A673 (cell line): ENCODE measurements at regions not wholly inside any gene's neighbourhood (a gene's known extent, or its start where the extent isn't known, plus 50 kb on each side); places are given as distances from the start of the nearest gene placed in this dataset.

Experiments used
- BruUV-seq: library from RNA; stranded (reverse); fragments of 400-500 nt; replicated peaks from 2 replicates; lab custom pipeline; 2021; lab: Mats Ljungman, UMichigan
- CTCF ChIA-PET: fragments of 300-600 bp; sonication (Branson Sonifier 250); formaldehyde crosslinking; loops from one replicate; lab custom pipeline; 2022; ENCODE audit warnings: antibody characterized with exemption; lab: Charles Lee
- POLR2A ChIA-PET: fragments of 300-600 bp; sonication (Branson Sonifier 250); formaldehyde crosslinking; loops from one replicate; lab custom pipeline; 2022; ENCODE audit warnings: antibody characterized with exemption; ENCODE audit not compliant: low non-redundant PET; lab: Charles Lee
- DNase-seq: peaks from one replicate; pipeline ENCODE4 v3.0.0-alpha.2; 2015; ENCODE audit warnings: low spot score
- H3K27ac ChIP-seq: fragments of 200-600 bp; sonication (generic); 2 replicates; pipeline ENCODE4 v1.5.1; 2016; ENCODE audit warnings: mixed run types, low read depth, mild to moderate bottlenecking, mixed read lengths, antibody characterized with exemption, low read length; ENCODE audit not compliant: poor library complexity, severe bottlenecking
- H3K27me3 ChIP-seq: fragments of 200-600 bp; sonication (generic); replicated peaks from 2 replicates; pipeline ENCODE4 v1.6.1; 2017; ENCODE audit warnings: mixed run types, low read depth, mild to moderate bottlenecking, mixed read lengths, antibody characterized with exemption, low read length; ENCODE audit not compliant: insufficient read depth, poor library complexity
- H3K36me3 ChIP-seq: fragments of 200-600 bp; sonication (generic); 2 replicates; pipeline ENCODE4 v1.6.1; 2016; ENCODE audit warnings: mixed run types, mild to moderate bottlenecking, mixed read lengths, antibody characterized with exemption, low read length; ENCODE audit not compliant: insufficient read depth, poor library complexity, severe bottlenecking
- H3K4me1 ChIP-seq: fragments of 200-600 bp; sonication (generic); 2 replicates; pipeline ENCODE4 v1.6.1; 2017; ENCODE audit warnings: mixed run types, mild to moderate bottlenecking, mixed read lengths, antibody characterized with exemption, low read length; ENCODE audit not compliant: insufficient read depth, poor library complexity, severe bottlenecking
- H3K4me3 ChIP-seq: fragments of 200-600 bp; sonication (generic); 2 replicates; pipeline ENCODE4 v1.5.1; 2016; ENCODE audit warnings: low read depth, mixed run types, mild to moderate bottlenecking, mixed read lengths, low read length; ENCODE audit not compliant: poor library complexity, severe bottlenecking
- H3K9me3 ChIP-seq: fragments of 200-600 bp; sonication (generic); 2 replicates; pipeline ENCODE4 v1.6.1; 2016; ENCODE audit warnings: mixed run types, low read depth, mild to moderate bottlenecking, mixed read lengths, antibody characterized with exemption, low read length; ENCODE audit not compliant: poor library complexity, severe bottlenecking
- CTCF ChIP-seq: fragments of 300-800, 200-600 bp; sonication (generic); conservative IDR thresholded peaks from 2 replicates; pipeline ENCODE4 v1.5.1; 2017; ENCODE audit warnings: low read depth, mild to moderate bottlenecking, antibody characterized with exemption, low read length, moderate library complexity, mixed read lengths
- EZH2 ChIP-seq: fragments of 200-600 bp; sonication (generic); IDR thresholded peaks from 2 replicates; pipeline ENCODE4 v1.6.1; 2017; ENCODE audit warnings: borderline replicate concordance, low read depth, mild to moderate bottlenecking, mixed read lengths, antibody characterized with exemption, low read length; ENCODE audit not compliant: poor library complexity, severe bottlenecking
- intact Hi-C: fragments of 100-400 bp; cut with micrococcal nuclease; formaldehyde crosslinking; loops from one replicate; pipeline ENCODE4 v1.10.0; 2022; ENCODE audit not compliant: unreplicated experiment

- H3K4me1 ChIP-seq: no peaks in the 10 kb centered on the region
- intact Hi-C loops: no loop called here
- TF ChIP-seq EZH2 (no peak), CTCF (no peak)
- no peak overlapping the region for H3K4me3 ChIP-seq
- peaks cover 7% of the 10 kb centered on the region for H3K27me3 ChIP-seq
- POLR2A ChIA-PET: no interaction called here
- CTCF ChIA-PET: no interaction called here
- H3K9me3 ChIP-seq: peaks cover 7% of the 10 kb centered on the region
- DNase-seq: no peak
- BruUV-seq: no TSS peak
- H3K27ac ChIP-seq: no peak overlapping the region
- no peaks in the 10 kb centered on the region for H3K36me3 ChIP-seq
Measured at GRCh38 chr11:131089727-131090245, 173.5 kb upstream of the SNX19 start.

DNA sequence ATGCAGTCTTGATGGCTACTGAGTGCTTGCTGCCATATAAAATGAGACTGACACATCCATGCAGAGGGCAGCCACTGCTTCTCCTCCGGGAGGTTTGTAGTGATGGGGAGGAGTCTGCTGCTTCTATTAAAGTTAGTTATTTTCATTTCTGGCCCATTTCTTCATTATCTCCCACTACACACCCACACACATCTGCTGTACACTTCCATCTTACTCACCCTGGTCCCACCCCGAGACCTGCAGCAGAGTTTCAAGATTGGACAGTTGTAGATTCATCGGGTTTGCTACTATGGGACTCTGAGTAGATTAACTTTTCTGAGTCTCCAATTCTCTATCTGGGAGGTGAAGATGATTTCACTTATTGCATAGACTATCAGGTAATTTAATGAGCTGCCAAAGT, 176.2 kb upstream of the SNX19 start:
- H3K9me3 ChIP-seq: no peaks in the 10 kb centered on the region
- ChIA-PET POLR2A (no interaction called here), CTCF (no interaction called here)
- H3K4me3 ChIP-seq: no peak overlapping the region
- no peak overlapping the region for H3K27ac ChIP-seq
- H3K27me3 ChIP-seq: peaks cover 7% of the 10 kb centered on the region
- H3K36me3 ChIP-seq: no peaks in the 10 kb centered on the region
- DNase-seq: no peak
- no peak for TF ChIP-seq CTCF
- no peaks in the 10 kb centered on the region for H3K4me1 ChIP-seq
- BruUV-seq: no TSS peak
- intact Hi-C loops: no loop called here

GRCh38 chr11:131094827-131095226, 178.5 kb upstream of the SNX19 start:
- ChIA-PET CTCF (no interaction called here), POLR2A (no interaction called here)
- no TSS peak for BruUV-seq
- no peak overlapping the region for H3K27ac ChIP-seq
- H3K4me3 ChIP-seq: no peak overlapping the region
- intact Hi-C loops: no loop called here
- H3K4me1 ChIP-seq: no peaks in the 10 kb centered on the region
- TF ChIP-seq EZH2 (no peak), CTCF (no peak)
- H3K9me3 ChIP-seq: no peaks in the 10 kb centered on the region
- peaks cover 7% of the 10 kb centered on the region for H3K27me3 ChIP-seq
- DNase-seq: no peak
- H3K36me3 ChIP-seq: no peaks in the 10 kb centered on the region
